Peyer's patch (tissue), 4 donors: ENCODE measurements at regions not wholly inside any gene's neighbourhood (a gene's known extent, or its start where the extent isn't known, plus 50 kb on each side); places are given as distances from the start of the nearest gene placed in this dataset.

Experiments used
- POLR2A ChIP-seq, 2 donors: fragments of 450-650 bp; IDR thresholded peaks; one replicate each; pipeline ENCODE4 v1.5.1; 2017; ENCODE audit warnings: antibody characterized with exemption in 2 of 2, mild to moderate bottlenecking in 2 of 2, moderate library complexity in 2 of 2
- TF ChIP-seq, protein P1 (sequence below), 6 experiments: fragments of 450-650 bp in 4 of 6; fragments of 200-600 bp in 2 of 6; sonication (generic) in 1 of 6; IDR thresholded peaks; one replicate each; pipeline ENCODE4 v1.5.1; 2017 to 2019; ENCODE audit warnings: antibody characterized with exemption in 6 of 6, mild to moderate bottlenecking in 3 of 6, moderate library complexity in 1 of 6

DNA sequence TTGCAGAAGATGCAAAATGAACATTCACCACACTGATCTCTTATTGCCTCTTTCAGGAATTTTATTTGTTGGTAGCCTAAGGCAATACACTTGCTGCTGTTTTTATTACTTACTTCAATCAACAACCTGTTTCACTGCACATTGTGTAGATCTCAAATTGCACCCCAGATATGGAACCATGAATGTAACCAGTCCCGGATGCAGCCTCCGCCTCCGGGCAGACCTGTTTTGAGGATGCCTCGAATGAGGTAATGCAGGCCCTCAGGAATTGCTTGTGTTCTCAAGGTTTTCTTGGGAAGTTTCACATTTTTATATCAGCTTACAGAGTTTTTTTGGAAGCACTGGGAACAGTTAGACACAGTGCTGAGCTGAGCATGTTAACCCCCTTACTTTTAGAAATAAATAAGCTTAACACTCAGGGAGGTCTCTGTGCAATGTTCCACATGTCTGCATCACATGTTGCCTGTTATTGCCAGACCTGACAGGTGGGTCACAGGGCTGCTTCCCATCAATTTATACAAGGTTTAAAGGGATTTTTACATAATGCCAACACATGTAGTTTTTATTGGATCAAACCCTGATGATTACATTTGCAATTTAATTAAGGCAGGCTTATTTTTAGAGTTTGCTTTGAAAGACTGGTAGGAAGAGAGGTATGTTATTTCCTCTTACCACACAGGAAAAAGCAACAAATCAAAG, 193.1 kb upstream of the POM121L12 start:
- TF ChIP-seq, protein P1, sequence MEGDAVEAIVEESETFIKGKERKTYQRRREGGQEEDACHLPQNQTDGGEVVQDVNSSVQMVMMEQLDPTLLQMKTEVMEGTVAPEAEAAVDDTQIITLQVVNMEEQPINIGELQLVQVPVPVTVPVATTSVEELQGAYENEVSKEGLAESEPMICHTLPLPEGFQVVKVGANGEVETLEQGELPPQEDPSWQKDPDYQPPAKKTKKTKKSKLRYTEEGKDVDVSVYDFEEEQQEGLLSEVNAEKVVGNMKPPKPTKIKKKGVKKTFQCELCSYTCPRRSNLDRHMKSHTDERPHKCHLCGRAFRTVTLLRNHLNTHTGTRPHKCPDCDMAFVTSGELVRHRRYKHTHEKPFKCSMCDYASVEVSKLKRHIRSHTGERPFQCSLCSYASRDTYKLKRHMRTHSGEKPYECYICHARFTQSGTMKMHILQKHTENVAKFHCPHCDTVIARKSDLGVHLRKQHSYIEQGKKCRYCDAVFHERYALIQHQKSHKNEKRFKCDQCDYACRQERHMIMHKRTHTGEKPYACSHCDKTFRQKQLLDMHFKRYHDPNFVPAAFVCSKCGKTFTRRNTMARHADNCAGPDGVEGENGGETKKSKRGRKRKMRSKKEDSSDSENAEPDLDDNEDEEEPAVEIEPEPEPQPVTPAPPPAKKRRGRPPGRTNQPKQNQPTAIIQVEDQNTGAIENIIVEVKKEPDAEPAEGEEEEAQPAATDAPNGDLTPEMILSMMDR (IDR thresholded peaks at IDR 0.05), result no peak
- no peak for TF ChIP-seq POLR2A (IDR thresholded peaks at IDR 0.05)
